OCI-LY3 (cell line): ENCODE measurements at regions not wholly inside any gene's neighbourhood (a gene's known extent, or its start where the extent isn't known, plus 50 kb on each side); places are given as distances from the start of the nearest gene placed in this dataset.

Experiments
- CTCF ChIP-seq: fragments of 200-600, 300-600 bp; sonication (generic); IDR thresholded peaks from 2 replicates; pipeline ENCODE4 v1.5.1; 2014; ENCODE audit warnings: antibody characterized with exemption, low read length, low read depth
- EZH2phosphoT487 ChIP-seq: fragments of 200-600 bp; shearing (Covaris generic); IDR thresholded peaks from 2 replicates; pipeline ENCODE4 v1.6.1; 2018; ENCODE audit warnings: antibody characterized with exemption, mixed run types, low read depth

GRCh38 chr6:14393910-14394309 lies 276.3 kb downstream of the CD83 start:
- no peak for TF ChIP-seq CTCF
- TF ChIP-seq EZH2phosphoT487 = no peak
